ENCODE measurements at regions not wholly inside any gene's neighbourhood (a gene's known extent, or its start where the extent isn't known, plus 50 kb on each side); places are given as distances from the start of the nearest gene placed in this dataset.

DNA sequence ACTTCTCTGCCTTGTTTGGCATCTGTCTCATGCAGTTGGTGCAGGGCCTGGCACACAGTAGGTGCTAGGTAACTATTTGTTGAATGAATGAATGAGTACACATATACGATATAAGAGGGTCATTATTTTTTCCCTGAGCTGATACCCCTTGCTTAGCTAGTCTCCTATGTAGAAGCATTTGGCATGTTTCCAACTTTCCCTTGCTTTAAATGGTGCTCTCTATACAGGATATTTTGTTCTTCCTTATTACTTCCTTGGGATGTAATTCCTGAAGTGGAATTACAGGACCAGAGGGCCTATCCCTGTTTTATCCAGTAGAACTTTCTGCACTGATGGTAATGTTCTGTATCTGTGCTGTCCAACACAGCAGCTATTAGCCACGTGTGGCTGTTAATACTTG is 250.1 kb upstream of the PWP1 start:
- TF ChIP-seq, protein P1, sequence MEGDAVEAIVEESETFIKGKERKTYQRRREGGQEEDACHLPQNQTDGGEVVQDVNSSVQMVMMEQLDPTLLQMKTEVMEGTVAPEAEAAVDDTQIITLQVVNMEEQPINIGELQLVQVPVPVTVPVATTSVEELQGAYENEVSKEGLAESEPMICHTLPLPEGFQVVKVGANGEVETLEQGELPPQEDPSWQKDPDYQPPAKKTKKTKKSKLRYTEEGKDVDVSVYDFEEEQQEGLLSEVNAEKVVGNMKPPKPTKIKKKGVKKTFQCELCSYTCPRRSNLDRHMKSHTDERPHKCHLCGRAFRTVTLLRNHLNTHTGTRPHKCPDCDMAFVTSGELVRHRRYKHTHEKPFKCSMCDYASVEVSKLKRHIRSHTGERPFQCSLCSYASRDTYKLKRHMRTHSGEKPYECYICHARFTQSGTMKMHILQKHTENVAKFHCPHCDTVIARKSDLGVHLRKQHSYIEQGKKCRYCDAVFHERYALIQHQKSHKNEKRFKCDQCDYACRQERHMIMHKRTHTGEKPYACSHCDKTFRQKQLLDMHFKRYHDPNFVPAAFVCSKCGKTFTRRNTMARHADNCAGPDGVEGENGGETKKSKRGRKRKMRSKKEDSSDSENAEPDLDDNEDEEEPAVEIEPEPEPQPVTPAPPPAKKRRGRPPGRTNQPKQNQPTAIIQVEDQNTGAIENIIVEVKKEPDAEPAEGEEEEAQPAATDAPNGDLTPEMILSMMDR (IDR thresholded peaks at IDR 0.05; ENCODE audit: insufficient read depth, low read length): no peak
- TF ChIP-seq GABPA (IDR thresholded peaks at IDR 0.05; ENCODE audit: low read depth) (no peak), POLR2AphosphoS5 (IDR thresholded peaks at IDR 0.05; ENCODE audit: low read depth) (no peak), SPI1 (IDR thresholded peaks at IDR 0.05; ENCODE audit: borderline replicate concordance, low read depth) (no peak)
- TF ChIP-seq, protein P2, sequence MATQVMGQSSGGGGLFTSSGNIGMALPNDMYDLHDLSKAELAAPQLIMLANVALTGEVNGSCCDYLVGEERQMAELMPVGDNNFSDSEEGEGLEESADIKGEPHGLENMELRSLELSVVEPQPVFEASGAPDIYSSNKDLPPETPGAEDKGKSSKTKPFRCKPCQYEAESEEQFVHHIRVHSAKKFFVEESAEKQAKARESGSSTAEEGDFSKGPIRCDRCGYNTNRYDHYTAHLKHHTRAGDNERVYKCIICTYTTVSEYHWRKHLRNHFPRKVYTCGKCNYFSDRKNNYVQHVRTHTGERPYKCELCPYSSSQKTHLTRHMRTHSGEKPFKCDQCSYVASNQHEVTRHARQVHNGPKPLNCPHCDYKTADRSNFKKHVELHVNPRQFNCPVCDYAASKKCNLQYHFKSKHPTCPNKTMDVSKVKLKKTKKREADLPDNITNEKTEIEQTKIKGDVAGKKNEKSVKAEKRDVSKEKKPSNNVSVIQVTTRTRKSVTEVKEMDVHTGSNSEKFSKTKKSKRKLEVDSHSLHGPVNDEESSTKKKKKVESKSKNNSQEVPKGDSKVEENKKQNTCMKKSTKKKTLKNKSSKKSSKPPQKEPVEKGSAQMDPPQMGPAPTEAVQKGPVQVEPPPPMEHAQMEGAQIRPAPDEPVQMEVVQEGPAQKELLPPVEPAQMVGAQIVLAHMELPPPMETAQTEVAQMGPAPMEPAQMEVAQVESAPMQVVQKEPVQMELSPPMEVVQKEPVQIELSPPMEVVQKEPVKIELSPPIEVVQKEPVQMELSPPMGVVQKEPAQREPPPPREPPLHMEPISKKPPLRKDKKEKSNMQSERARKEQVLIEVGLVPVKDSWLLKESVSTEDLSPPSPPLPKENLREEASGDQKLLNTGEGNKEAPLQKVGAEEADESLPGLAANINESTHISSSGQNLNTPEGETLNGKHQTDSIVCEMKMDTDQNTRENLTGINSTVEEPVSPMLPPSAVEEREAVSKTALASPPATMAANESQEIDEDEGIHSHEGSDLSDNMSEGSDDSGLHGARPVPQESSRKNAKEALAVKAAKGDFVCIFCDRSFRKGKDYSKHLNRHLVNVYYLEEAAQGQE (IDR thresholded peaks at IDR 0.05; ENCODE audit: insufficient replicate concordance, low read depth): no peak
- Histone ChIP-seq H3K27me3 (ENCODE audit: insufficient read depth, poor library complexity, severe bottlenecking) (no peaks in the 10 kb centered on the region), H3K4me3 (replicated peaks; ENCODE audit: insufficient read depth, low read length) (no peak overlapping the region), H3K27ac (replicated peaks) (no peak overlapping the region)
- no peak for DNase-seq (ENCODE audit: low read depth in 1 of 2, low spot score in 1 of 2)

DNA sequence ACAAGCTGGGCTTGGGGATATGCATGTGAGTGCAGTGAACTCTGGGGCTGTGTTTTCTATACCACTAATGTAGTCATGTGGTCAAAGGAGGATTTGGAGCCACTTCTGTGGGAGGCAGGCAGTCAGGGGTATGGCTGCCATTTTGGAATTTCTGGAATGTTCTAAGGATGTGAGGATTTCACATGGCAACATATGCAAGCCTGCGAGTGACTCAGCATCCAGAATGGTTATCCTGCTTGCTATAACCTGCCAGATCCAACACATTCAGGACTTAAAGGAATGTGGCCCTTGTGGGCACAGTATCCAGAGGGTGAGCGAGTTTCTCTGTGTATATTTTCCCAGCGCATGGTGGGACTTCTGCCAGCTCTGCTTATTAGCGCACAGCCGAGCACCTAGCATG is 249.2 kb upstream of the PWP1 start:
- no peak overlapping the region for H3K27ac ChIP-seq (replicated peaks)
- TF ChIP-seq GABPA (IDR thresholded peaks at IDR 0.05; ENCODE audit: low read depth) (no peak), SPI1 (IDR thresholded peaks at IDR 0.05; ENCODE audit: borderline replicate concordance, low read depth) (no peak), POLR2AphosphoS5 (IDR thresholded peaks at IDR 0.05; ENCODE audit: low read depth) (no peak)
- TF ChIP-seq, protein P1 (IDR thresholded peaks at IDR 0.05; ENCODE audit: insufficient read depth, low read length): no peak
- TF ChIP-seq, protein P2 (IDR thresholded peaks at IDR 0.05; ENCODE audit: insufficient replicate concordance, low read depth): no peak
- DNase-seq (ENCODE audit: low read depth in 1 of 2, low spot score in 1 of 2): no peak
- H3K4me3 ChIP-seq (replicated peaks; ENCODE audit: insufficient read depth, low read length): no peak overlapping the region
- no peaks in the 10 kb centered on the region for H3K27me3 ChIP-seq (ENCODE audit: insufficient read depth, poor library complexity, severe bottlenecking)

DNA sequence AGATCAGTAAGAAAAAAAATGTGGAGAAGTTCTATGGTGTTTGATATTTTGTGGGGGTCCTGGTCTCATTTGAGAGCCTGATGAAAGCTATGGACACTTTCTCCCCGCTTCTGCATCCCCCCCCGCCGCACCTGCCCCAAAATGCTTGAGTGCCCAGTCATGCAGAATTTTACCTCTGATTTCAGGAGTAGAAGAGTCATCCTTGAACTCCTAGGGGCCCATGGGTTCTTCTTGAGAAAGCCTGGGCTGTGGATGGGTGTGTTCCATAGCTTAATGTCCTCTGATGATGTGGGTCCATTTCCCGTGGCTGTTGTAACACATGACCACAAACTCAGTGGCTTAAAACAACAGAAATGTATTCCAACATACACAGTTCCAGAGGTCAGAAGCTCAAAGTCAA is 248.8 kb upstream of the PWP1 start:
- DNase-seq (ENCODE audit: low read depth in 1 of 2, low spot score in 1 of 2): no peak
- Histone ChIP-seq H3K27me3 (ENCODE audit: insufficient read depth, poor library complexity, severe bottlenecking) (no peaks in the 10 kb centered on the region), H3K4me3 (replicated peaks; ENCODE audit: insufficient read depth, low read length) (no peak overlapping the region), H3K27ac (replicated peaks) (no peak overlapping the region)
- TF ChIP-seq, protein P1 (IDR thresholded peaks at IDR 0.05; ENCODE audit: insufficient read depth, low read length): no peak

DNA sequence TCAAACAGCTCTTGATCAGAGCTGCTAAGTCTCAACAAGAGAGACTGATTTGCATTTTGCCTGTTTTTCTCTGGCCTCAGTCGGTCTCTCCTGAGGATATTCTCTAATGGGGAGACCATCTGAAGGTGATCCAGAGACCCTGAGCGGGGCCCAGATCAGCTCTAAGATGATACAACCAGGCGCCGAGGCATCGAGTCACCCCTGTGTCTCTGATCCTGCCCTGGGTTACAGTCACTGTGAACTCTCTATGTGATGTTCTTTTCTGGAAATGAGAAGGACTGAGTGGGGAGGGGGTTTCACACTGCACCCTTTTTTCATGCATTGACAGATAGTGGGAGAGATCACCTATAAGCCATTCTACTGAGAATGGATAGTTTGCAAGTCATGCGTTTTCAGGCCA is 247.6 kb upstream of the PWP1 start:
- H3K27ac ChIP-seq (replicated peaks): no peak overlapping the region
- no peak for DNase-seq (ENCODE audit: low read depth in 1 of 2, low spot score in 1 of 2)
- TF ChIP-seq GABPA (IDR thresholded peaks at IDR 0.05; ENCODE audit: low read depth) (no peak), SPI1 (IDR thresholded peaks at IDR 0.05; ENCODE audit: borderline replicate concordance, low read depth) (no peak), POLR2AphosphoS5 (IDR thresholded peaks at IDR 0.05; ENCODE audit: low read depth) (no peak)
- TF ChIP-seq, protein P1 (IDR thresholded peaks at IDR 0.05; ENCODE audit: insufficient read depth, low read length): no peak
- TF ChIP-seq, protein P2 (IDR thresholded peaks at IDR 0.05; ENCODE audit: insufficient replicate concordance, low read depth): no peak
- no peak overlapping the region for H3K4me3 ChIP-seq (replicated peaks; ENCODE audit: insufficient read depth, low read length)
- H3K27me3 ChIP-seq (ENCODE audit: insufficient read depth, poor library complexity, severe bottlenecking): no peaks in the 10 kb centered on the region

Measured in HL-60 (cell line).